ENCODE measurements at regions not wholly inside any gene's neighbourhood (a gene's known extent, or its start where the extent isn't known, plus 50 kb on each side); places are given as distances from the start of the nearest gene placed in this dataset.
A peak's percentile ranks its signal among the peaks of the same experiment; 100 is the strongest.

DNA sequence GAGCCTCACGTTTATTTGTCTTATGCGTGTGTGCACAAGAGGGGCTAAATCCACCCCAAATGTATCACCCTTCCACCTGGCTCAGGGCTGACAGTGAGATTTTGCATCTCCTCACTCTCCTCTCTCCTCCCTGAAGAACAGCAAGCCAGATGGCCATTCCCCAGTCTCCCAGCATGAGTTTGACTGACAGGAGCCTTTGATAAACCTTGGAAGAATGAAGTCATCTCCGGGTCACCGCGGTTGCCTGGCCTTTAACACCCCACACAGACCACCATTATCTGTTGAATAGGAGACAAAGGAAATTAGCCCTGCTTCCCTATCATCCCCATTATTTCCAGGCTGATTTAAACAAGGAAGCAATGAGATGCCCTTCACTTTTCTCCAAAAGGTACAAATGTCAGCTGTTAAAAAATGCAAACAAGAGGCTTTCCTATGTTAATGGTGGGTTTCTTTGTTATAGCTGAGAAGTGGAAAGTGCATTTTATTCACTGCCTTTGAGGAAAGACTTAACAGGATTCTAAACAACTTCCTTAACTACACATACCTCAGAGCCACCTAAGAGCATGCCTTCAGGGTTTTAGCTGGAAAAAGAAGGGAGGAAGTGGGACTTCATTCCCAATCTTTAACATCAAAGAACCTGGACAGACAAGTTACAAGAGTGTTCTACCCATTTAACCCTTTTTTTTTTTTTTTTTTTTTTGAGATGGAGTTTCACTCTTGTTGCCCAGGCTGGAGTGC, 524.8 kb upstream of the ID4 start:
- no peak for TF ChIP-seq ZFX (IDR thresholded peaks at IDR 0.05; ENCODE audit: borderline replicate concordance)
- TF ChIP-seq, protein P1, sequence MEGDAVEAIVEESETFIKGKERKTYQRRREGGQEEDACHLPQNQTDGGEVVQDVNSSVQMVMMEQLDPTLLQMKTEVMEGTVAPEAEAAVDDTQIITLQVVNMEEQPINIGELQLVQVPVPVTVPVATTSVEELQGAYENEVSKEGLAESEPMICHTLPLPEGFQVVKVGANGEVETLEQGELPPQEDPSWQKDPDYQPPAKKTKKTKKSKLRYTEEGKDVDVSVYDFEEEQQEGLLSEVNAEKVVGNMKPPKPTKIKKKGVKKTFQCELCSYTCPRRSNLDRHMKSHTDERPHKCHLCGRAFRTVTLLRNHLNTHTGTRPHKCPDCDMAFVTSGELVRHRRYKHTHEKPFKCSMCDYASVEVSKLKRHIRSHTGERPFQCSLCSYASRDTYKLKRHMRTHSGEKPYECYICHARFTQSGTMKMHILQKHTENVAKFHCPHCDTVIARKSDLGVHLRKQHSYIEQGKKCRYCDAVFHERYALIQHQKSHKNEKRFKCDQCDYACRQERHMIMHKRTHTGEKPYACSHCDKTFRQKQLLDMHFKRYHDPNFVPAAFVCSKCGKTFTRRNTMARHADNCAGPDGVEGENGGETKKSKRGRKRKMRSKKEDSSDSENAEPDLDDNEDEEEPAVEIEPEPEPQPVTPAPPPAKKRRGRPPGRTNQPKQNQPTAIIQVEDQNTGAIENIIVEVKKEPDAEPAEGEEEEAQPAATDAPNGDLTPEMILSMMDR (IDR thresholded peaks at IDR 0.05): no peak
- no peak overlapping the region for H3K27ac ChIP-seq

DNA sequence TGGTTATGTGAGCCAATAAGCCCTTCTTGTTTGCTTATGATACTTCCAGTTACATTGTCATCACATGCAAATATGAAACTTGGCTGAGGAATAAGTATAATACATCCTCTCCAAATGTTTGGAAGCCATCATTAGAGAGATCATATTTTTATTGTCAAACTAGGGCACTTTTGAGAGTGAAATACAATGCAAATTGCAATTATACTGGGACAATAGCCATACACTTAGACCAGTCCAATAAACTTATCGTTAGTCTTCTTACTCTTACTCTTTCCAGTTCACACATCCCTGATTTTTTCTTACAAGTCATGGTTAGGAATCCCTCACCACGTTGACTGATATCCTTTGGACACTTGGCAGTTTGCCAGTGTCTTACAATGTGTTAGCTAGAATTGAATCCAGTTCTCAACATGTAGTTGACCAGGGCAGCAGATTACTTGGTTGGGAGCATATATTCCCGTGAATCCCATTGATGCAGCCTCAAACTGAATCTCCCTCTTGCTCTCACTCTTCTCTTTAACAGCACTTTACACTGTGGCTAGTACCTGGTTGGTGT, 519.7 kb upstream of the ID4 start:
- TF ChIP-seq, protein P1 (IDR thresholded peaks at IDR 0.05): no peak
- no peak for TF ChIP-seq ZFX (IDR thresholded peaks at IDR 0.05; ENCODE audit: borderline replicate concordance)
- H3K27ac ChIP-seq: no peak overlapping the region

DNA sequence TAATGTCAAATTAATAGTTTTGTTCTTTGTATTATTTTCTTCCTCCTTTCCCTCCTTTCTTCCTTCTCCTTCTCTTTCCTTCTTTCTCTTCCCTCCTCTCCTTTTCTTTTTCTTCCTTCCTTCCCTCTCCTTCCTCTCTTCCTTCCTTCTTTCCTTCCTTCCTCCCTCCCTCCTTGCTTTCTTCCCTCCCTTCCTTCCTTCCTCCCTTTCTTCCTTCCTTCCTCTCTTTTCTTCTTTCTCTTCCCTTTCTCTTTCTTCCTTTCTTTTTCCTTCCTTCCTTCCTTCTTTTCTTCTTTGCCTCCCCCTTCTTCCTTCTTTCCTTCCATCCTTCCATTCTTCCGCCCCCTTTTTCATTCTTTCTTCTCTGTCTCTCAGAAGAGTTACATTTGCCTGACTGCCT, 518.2 kb upstream of the ID4 start:
- no peak overlapping the region for H3K27ac ChIP-seq
- no peak for TF ChIP-seq ZFX (IDR thresholded peaks at IDR 0.05; ENCODE audit: borderline replicate concordance)
- TF ChIP-seq, protein P1 (IDR thresholded peaks at IDR 0.05): no peak

DNA sequence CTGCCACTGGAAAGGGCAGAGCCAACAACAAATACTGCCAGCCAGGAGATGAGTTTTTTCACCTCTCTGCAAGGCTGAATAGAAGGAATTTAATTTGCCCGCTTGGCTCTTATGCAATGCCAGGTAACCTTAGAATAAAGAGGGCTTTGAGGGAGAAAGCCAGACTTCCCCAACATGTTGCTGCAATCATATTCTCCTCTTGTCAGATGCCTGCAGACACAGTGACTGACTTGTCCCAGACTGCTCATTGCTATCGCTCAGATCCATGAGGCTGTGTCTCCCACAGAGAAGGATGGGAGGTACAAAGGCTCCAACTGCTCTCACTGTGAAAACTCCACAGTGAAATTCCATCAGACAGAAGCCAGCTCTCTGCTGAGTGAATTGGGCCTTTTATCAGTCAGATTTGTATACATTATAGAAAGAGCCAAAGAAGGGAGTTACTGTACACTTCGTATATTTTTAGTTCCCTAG, 517.0 kb upstream of the ID4 start:
- no peak overlapping the region for H3K27ac ChIP-seq
- TF ChIP-seq, protein P1 (IDR thresholded peaks at IDR 0.05): no peak
- no peak for TF ChIP-seq ZFX (IDR thresholded peaks at IDR 0.05; ENCODE audit: borderline replicate concordance)

DNA sequence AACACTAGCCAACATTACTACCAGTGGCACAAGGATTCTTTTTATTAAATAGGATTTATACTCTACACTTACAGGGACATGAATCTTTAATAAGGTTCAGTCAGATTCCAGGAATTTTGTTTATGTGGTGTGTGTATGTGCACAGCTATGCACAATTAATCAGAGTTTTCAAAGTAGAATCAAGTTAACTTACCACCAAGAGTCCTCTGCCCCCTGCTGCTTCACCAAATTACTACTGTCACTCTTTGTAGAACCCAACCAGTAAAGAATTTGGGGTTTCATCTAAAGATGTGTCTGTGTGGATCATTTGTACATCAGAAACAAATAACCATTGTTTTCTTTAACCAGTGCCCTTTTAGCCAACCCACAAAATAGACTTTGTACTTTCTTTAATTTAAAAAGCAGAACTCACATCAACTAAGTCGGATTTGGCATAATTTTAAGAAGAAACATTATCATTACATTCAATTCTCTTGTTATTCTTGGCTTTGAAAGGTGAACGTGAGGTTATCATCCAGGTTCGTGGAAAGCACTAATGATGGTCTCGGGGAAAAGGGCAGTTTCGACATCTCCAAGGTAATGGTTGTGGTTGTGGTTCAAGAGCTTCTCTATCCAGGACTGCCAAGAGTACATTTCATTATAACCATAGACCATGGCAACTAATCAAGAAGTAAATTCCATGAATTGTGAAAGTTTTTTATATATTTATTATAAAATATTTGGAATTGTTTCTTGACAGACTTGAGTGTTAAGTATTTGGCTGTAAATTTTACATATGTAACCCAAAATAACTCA, 514.3 kb upstream of the ID4 start:
- TF ChIP-seq, protein P1 (IDR thresholded peaks at IDR 0.05): 0 out of 2 replicates have a peak, but pooled peaks have one; percentile 11
- TF ChIP-seq ZFX (IDR thresholded peaks at IDR 0.05; ENCODE audit: borderline replicate concordance): no peak
- H3K27ac ChIP-seq: no peak overlapping the region

DNA sequence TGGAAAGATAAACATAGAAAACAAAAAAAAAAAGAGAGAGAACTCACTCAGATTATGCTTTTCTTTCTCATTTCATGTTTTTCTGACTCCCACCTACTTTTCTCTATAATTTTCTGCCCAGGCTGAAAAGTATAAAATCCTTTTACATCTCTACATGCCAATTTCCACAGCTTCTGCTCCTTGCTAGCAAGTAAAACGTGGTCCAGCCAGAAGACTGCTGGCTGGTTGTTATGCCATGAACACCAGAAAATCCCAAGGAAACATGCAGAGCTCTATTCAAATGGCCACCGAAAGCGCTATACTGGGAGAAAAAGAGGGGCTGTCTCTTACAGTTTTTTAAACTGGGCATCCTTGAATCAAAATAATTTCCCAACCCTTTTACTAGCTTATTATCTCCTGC, 512.8 kb upstream of the ID4 start:
- no peak for TF ChIP-seq ZFX (IDR thresholded peaks at IDR 0.05; ENCODE audit: borderline replicate concordance)
- no peak overlapping the region for H3K27ac ChIP-seq

DNA sequence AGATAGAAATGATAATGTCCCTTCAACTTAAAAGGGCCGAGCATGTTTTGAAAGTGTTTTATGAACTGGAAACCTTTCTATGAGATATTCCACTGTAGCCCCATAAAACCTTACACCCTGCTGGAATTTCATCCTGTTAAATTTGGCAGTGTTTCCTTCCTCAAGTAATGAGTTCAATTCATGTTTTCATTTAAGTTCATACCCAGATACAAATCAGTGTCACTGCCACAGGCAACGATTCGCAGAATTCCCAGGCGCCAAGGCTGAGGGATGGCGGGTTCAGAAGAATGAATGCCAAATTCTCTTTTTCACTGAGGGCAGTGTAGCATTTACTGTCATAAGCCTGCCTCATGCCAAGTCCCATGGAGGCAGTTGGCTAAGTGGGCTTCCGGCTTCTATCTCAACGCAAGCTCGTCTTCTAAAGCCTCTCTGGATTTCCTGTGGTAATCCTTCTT, 511.8 kb upstream of the ID4 start:
- TF ChIP-seq, protein P1 (IDR thresholded peaks at IDR 0.05): no peak
- no peak for TF ChIP-seq ZFX (IDR thresholded peaks at IDR 0.05; ENCODE audit: borderline replicate concordance)
- H3K27ac ChIP-seq: no peak overlapping the region
